ENCODE measurements at regions not wholly inside any gene's neighbourhood (a gene's known extent, or its start where the extent isn't known, plus 50 kb on each side); places are given as distances from the start of the nearest gene placed in this dataset.

DNA sequence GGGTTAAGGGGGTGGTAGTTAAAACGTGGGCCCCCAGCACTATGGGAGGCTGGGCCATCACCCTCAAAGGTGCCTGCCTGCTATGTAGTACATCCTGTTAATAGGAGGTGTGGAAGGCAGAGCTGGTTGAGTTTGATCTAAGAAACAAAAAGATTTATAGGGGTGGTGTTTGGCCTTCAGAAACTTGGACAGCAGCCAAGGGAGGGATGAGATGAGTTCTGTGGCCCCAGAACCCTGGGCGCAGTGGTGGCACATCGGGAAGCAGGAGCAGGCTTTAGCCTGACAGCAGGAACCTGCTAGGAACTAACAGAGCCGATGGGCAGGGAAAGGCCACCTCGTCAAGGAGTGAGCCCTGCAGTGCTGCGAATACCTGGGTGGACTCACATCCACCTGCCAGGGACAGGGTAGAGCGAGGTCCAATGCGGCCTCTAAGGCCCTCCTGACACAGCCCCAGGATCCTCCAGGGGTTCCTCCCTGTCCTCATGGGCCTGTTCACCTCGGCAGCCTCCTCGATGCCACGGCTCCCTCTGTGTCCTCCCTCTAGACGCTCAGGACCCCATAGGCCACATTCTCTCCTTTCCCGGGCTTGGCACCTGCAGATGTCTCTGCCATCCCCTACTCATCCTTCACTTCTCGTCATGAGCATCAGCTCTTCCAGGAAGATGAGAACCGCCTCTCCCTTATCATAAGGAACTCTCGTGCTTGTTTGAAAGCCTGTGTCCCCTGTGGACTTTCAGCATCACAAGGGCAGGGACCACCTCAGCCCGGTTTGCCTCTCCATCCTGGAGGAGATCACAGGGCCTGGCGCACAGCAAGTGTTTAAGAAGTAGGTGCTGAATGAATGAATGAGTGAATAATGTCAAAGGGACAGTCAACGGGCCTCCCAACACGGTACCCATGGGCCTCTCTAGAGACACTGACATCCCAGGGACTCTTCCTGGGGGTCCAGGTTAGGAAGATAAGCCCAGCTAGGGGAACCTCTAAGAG lies 103.5 kb upstream of the TNRC6C start:
- WGBS, 2 experiments: 93 to 94% methylated on average over 20 of the region's 20 CpGs
- H3K36me3 ChIP-seq (ENCODE audit: control insufficient read depth, insufficient read depth, low read length): no peaks in the 10 kb centered on the region
- H3K4me3 ChIP-seq (ENCODE audit: insufficient read depth, low read depth, low read length): no peak overlapping the region
- H3K4me1 ChIP-seq (ENCODE audit: control insufficient read depth, insufficient read depth, low read length): no peaks in the 10 kb centered on the region
- H3K27me3 ChIP-seq (ENCODE audit: control insufficient read depth, insufficient read depth, low read length, poor library complexity, severe bottlenecking): no peaks in the 10 kb centered on the region
- H3K9me3 ChIP-seq (ENCODE audit: control insufficient read depth, low read length): no peaks in the 10 kb centered on the region
- H3K27ac ChIP-seq (ENCODE audit: insufficient read depth, low read depth, low read length, poor library complexity, severe bottlenecking): no peak overlapping the region

DNA sequence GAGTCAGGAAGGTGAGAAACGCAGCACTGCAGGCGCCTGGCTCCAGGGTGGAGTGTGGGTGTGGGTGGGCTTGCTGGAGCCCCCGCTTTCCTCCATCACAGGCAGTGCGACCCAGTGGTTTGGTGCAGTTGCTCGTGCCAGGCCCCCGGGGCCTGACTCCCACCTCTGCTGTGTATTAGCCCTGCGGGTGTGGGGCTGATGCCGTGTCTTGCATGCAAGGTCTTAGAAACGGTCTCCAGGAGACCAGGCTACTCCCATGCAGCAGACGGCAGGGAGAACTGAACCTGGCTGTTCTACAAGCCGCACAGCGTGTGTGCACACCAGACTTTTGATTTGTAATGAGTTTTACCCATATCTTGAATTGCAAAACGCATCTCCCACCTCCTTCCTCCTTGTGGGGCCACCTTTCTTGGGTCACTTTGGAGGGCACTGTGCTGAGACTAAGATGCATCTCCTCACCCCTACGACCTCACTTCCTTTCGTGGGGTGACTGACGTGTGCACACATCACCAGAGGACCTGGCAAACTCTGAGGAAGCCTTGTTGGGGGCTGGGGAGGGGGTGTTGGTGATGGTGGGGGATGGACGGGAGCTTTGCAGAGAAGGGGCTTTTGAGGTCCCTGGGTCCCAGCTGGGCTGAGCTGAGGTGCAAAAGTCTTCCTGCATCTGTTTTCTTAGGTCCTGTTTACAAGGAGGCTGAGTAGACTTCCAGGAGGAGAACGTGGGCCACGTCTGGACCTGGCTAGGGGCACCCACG lies 101.8 kb upstream of the TNRC6C start:
- 92 to 93% methylated on average over 20 of the region's 20 CpGs for WGBS, 2 experiments
- H3K27ac ChIP-seq (ENCODE audit: insufficient read depth, low read depth, low read length, poor library complexity, severe bottlenecking): no peak overlapping the region

DNA sequence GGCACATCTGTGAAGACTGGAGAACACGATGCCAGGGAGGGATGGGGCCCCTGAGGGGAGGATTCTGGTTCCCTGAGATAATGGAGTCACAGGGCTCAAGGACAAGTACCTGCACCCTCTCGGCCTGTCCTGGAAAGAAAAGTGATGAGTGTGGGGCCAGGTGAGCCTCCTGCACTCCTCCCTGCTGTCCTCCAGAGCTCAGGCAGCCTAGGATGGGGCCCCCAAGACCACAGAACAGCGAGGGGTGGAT lies 101.3 kb upstream of the TNRC6C start:
- no peaks in the 10 kb centered on the region for H3K36me3 ChIP-seq (ENCODE audit: control insufficient read depth, insufficient read depth, low read length)
- no peaks in the 10 kb centered on the region for H3K27me3 ChIP-seq (ENCODE audit: control insufficient read depth, insufficient read depth, low read length, poor library complexity, severe bottlenecking)
- no peaks in the 10 kb centered on the region for H3K4me1 ChIP-seq (ENCODE audit: control insufficient read depth, insufficient read depth, low read length)
- no peaks in the 10 kb centered on the region for H3K9me3 ChIP-seq (ENCODE audit: control insufficient read depth, low read length)
- H3K4me3 ChIP-seq (ENCODE audit: insufficient read depth, low read depth, low read length): no peak overlapping the region
- H3K27ac ChIP-seq (ENCODE audit: insufficient read depth, low read depth, low read length, poor library complexity, severe bottlenecking): no peak overlapping the region
- WGBS, 2 experiments: 93% methylated on average over 3 of the region's 3 CpGs

More for the DNA sequence above, 101.8 kb upstream of the TNRC6C start:
- H3K4me1 ChIP-seq (ENCODE audit: control insufficient read depth, insufficient read depth, low read length): no peaks in the 10 kb centered on the region
- no peaks in the 10 kb centered on the region for H3K36me3 ChIP-seq (ENCODE audit: control insufficient read depth, insufficient read depth, low read length)
- H3K27me3 ChIP-seq (ENCODE audit: control insufficient read depth, insufficient read depth, low read length, poor library complexity, severe bottlenecking): no peaks in the 10 kb centered on the region
- H3K4me3 ChIP-seq (ENCODE audit: insufficient read depth, low read depth, low read length): no peak overlapping the region
- H3K9me3 ChIP-seq (ENCODE audit: control insufficient read depth, low read length): no peaks in the 10 kb centered on the region

DNA sequence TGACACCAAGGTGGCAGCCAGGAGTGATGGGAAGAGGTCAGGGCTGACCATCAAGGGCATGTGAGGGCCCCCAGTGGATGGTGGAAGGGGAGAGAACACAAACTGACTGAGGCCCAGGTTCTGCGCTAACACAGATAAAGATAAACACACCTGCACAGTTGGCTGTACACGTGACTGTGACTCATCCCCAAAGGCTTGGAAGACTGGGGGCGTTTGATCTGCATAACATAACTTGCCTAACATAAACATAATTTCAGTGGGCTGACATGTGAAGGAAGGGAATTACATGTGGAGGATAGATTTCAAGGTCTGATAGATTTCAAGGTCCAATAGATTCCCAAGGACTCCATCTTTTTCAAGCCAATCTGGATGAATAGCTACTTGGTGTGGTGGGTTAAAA lies 100.9 kb upstream of the TNRC6C start:
- Histone ChIP-seq H3K4me1 (ENCODE audit: control insufficient read depth, insufficient read depth, low read length) (no peaks in the 10 kb centered on the region), H3K27ac (ENCODE audit: insufficient read depth, low read depth, low read length, poor library complexity, severe bottlenecking) (no peak overlapping the region), H3K27me3 (ENCODE audit: control insufficient read depth, insufficient read depth, low read length, poor library complexity, severe bottlenecking) (no peaks in the 10 kb centered on the region), H3K36me3 (ENCODE audit: control insufficient read depth, insufficient read depth, low read length) (no peaks in the 10 kb centered on the region), H3K4me3 (ENCODE audit: insufficient read depth, low read depth, low read length) (no peak overlapping the region), H3K9me3 (ENCODE audit: control insufficient read depth, low read length) (no peaks in the 10 kb centered on the region)
- 93 to 98% methylated on average over 2 to 3 of the region's 3 CpGs for WGBS, 2 experiments

DNA sequence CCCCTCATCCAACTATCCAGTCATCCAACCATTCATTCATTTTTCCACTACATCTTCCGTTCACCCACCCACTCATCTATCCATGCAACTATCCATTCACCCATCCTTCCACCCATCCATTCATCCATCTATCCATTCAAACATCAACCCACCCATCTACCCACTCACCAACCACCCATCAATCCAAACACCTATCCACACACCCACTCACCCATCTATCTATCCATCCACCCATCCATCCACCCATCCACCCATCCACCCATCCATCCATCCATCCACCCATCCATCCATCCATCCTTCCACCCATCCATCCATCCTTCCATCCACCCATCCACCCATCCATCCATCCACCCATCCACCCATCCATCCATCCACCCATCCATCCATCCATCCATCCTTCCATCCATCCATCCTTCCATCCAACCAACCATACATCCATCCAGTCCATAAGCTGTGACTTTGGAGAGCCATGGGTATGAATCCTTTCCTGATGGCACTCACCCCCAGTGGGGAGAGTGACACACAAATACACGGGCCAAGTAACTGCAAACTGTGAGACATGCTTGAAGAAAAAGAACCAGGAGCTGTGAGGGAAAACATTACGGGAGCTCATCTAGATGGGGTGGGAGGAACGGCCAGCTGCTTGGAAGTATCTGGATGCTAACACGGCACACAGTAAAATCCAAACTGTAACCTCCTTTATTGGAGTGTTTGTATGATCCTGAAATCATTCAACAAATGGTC lies 100.0 kb upstream of the TNRC6C start:
- no peak overlapping the region for H3K27ac ChIP-seq (ENCODE audit: insufficient read depth, low read depth, low read length, poor library complexity, severe bottlenecking)
- no peaks in the 10 kb centered on the region for H3K9me3 ChIP-seq (ENCODE audit: control insufficient read depth, low read length)
- H3K36me3 ChIP-seq (ENCODE audit: control insufficient read depth, insufficient read depth, low read length): no peaks in the 10 kb centered on the region
- no peaks in the 10 kb centered on the region for H3K27me3 ChIP-seq (ENCODE audit: control insufficient read depth, insufficient read depth, low read length, poor library complexity, severe bottlenecking)
- H3K4me1 ChIP-seq (ENCODE audit: control insufficient read depth, insufficient read depth, low read length): no peaks in the 10 kb centered on the region
- no peak overlapping the region for H3K4me3 ChIP-seq (ENCODE audit: insufficient read depth, low read depth, low read length)
- WGBS, 2 experiments: 92 to 93% methylated on average over 5 of the region's 5 CpGs

DNA sequence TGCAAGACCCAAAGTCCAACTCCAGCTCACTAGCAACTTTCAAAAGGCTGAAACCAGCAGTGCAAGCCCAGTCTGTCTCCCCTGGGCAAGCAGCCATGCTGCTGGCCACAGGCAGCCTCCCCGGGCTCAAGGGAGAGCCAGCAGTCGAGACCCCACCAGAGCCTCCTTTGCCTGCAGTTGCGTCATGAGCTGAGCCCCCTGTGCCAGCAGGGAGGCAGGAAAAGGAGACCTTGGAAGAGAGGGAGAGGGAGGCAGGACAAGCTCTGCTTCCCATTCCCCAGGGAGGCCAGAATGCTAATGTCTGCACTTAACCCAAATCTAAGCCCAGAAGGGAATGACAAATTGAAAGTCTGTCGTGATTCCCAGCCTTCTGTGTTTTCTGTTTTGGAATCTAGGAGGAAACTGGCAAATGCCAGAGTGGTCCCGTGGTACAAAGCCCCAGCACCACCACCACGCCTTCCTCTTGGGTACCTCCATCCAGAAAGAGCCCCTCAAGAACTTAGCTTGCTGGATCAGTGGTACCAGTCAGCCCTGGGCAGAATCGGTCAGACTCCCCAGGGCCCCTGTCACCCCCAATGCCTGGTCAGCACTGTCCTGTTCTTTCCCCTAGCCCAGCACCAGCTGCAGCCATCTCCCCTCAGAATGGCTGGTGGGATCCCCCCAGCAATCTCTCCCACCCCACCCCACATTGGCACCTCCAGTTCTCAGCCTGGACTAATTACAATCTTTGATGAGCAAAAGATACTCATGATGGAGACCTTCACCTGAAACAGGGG lies 99.3 kb upstream of the TNRC6C start:
- Histone ChIP-seq H3K4me1 (ENCODE audit: control insufficient read depth, insufficient read depth, low read length) (peaks cover 5% of the 10 kb centered on the region), H3K27ac (ENCODE audit: insufficient read depth, low read depth, low read length, poor library complexity, severe bottlenecking) (no peak overlapping the region), H3K9me3 (ENCODE audit: control insufficient read depth, low read length) (no peaks in the 10 kb centered on the region), H3K36me3 (ENCODE audit: control insufficient read depth, insufficient read depth, low read length) (no peaks in the 10 kb centered on the region), H3K4me3 (ENCODE audit: insufficient read depth, low read depth, low read length) (no peak overlapping the region), H3K27me3 (ENCODE audit: control insufficient read depth, insufficient read depth, low read length, poor library complexity, severe bottlenecking) (no peaks in the 10 kb centered on the region)
- 85 to 88% methylated on average over 7 of the region's 7 CpGs for WGBS, 2 experiments

DNA sequence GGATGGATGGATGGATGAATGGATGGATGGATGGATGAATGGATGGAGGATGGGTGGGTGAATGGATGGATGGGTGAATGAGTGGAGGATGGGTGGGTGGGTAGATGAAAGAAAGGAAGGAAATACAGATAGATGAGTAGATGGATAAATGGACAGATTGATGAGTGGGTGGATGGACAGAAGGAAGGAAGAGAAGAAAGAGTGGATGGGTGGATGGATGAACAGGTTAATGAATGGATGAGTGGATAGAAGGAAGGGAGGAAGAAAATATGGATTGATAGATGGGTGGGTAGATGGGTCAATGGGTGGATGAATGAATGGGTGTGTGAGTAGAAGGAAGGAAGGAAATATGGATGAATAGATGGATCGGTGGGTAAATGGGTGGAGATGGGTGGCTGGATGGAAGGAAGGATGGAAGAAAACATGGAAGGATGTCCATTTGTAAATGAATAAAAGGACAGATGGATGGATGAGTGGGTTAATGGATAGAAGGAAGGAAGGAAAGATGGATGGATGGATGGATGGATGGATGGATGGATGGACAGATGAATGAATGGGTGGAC lies 97.3 kb upstream of the TNRC6C start:
- peaks cover 15% of the 10 kb centered on the region for H3K4me1 ChIP-seq (ENCODE audit: control insufficient read depth, insufficient read depth, low read length)
- WGBS, 2 experiments: 96 to 97% methylated on average over 1 of the region's 1 CpG
- no peaks in the 10 kb centered on the region for H3K36me3 ChIP-seq (ENCODE audit: control insufficient read depth, insufficient read depth, low read length)
- no peak overlapping the region for H3K4me3 ChIP-seq (ENCODE audit: insufficient read depth, low read depth, low read length)
- H3K9me3 ChIP-seq (ENCODE audit: control insufficient read depth, low read length): no peaks in the 10 kb centered on the region
- H3K27me3 ChIP-seq (ENCODE audit: control insufficient read depth, insufficient read depth, low read length, poor library complexity, severe bottlenecking): no peaks in the 10 kb centered on the region
- H3K27ac ChIP-seq (ENCODE audit: insufficient read depth, low read depth, low read length, poor library complexity, severe bottlenecking): no peak overlapping the region

DNA sequence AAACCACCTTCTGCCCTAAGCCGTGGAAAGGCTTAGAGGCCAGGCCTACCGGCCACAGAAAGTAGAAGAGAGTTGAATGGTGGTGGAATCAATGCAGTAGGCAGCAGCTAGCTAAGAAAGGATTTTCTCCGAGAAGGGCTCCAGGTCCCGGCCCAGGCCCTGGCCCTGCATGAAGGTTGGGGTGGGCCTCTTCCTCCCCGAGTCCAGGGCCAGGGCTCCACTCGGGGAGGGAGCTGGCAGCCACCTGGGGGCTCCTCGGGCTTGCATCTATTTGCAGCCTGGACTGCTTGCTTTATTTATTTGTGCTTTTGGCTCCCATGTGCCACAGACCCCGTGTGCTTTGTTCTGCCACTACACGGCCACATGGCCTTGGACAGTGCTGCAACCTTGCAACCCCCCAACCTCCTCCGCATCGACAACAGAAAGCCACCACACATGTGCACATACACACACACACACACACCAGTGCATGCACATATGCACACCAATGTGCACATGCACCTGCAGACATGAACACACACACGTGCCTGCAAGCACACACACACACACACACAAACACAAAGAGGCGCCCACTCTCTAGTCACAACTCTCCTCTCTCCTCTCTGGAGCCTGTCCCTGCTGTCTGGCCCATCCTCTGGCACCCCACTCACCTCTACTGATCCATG lies 96.4 kb upstream of the TNRC6C start:
- no peak overlapping the region for H3K4me3 ChIP-seq (ENCODE audit: insufficient read depth, low read depth, low read length)
- H3K36me3 ChIP-seq (ENCODE audit: control insufficient read depth, insufficient read depth, low read length): no peaks in the 10 kb centered on the region
- H3K9me3 ChIP-seq (ENCODE audit: control insufficient read depth, low read length): no peaks in the 10 kb centered on the region
- no peak overlapping the region for H3K27ac ChIP-seq (ENCODE audit: insufficient read depth, low read depth, low read length, poor library complexity, severe bottlenecking)
- 90 to 91% methylated on average over 13 of the region's 13 CpGs for WGBS, 2 experiments
- peaks cover 15% of the 10 kb centered on the region for H3K4me1 ChIP-seq (ENCODE audit: control insufficient read depth, insufficient read depth, low read length)
- H3K27me3 ChIP-seq (ENCODE audit: control insufficient read depth, insufficient read depth, low read length, poor library complexity, severe bottlenecking): no peaks in the 10 kb centered on the region

Measured in ectodermal cell (in vitro differentiated cells).